Uterus (tissue), 3 donors: ENCODE measurements at regions not wholly inside any gene's neighbourhood (a gene's known extent, or its start where the extent isn't known, plus 50 kb on each side); places are given as distances from the start of the nearest gene placed in this dataset.

Experiments used
- DNase-seq, 2 donors: peaks; one replicate each; pipeline ENCODE4 v3.0.0-alpha.2; 2019 to 2020
- H3K27ac ChIP-seq, 2 donors: fragments of 200-600 bp; sonication (generic); 1 replicate in 1 of 2; 2 replicates in 1 of 2; pipeline ENCODE4 v1.5.1; 2016 to 2018
- H3K27me3 ChIP-seq, 2 donors: fragments of 200-600 bp; sonication (generic); one replicate each; pipeline ENCODE4 v1.5.1; 2018 to 2019; ENCODE audit warnings: control low read depth in 1 of 2
- H3K36me3 ChIP-seq, 2 donors: fragments of 200-600 bp; sonication (generic); one replicate each; pipeline ENCODE4 v1.5.1; 2019; ENCODE audit warnings: control low read depth in 1 of 2
- H3K4me1 ChIP-seq, 2 donors: fragments of 200-600 bp; sonication (generic); one replicate each; pipeline ENCODE4 v1.5.1; 2018 to 2019; ENCODE audit warnings: control low read depth in 1 of 2
- H3K4me3 ChIP-seq, 2 donors: fragments of 200-600 bp; sonication (generic); 1 replicate in 1 of 2; 2 replicates in 1 of 2; pipeline ENCODE4 v1.5.1; 2018 to 2019; ENCODE audit warnings: mild to moderate bottlenecking in 1 of 2
- H3K9me3 ChIP-seq, 2 donors: fragments of 200-600 bp; sonication (generic); one replicate each; pipeline ENCODE4 v1.5.1; 2019; ENCODE audit warnings: control low read depth in 1 of 2
- POLR2A ChIP-seq, 2 donors: fragments of 450-650 bp; IDR thresholded peaks; one replicate each; pipeline ENCODE4 v1.6.1; 2016; ENCODE audit warnings: antibody characterized with exemption in 2 of 2, mild to moderate bottlenecking in 1 of 2, moderate library complexity in 1 of 2
- intact Hi-C: fragments of 100-400 bp; cut with DNase I; formaldehyde crosslinking; loops from one replicate; pipeline ENCODE4 v1.15.1; 2023; ENCODE audit warnings: low total_unique reads
- TF ChIP-seq, protein P1 (sequence below), 4 experiments: fragments of 200-600 bp in 2 of 4; fragments of 450-650 bp in 2 of 4; sonication (generic) in 2 of 4; IDR thresholded peaks; one replicate each; pipeline ENCODE4 v1.5.1; 2016 to 2019; ENCODE audit warnings: antibody characterized with exemption in 4 of 4, mild to moderate bottlenecking in 2 of 4, moderate library complexity in 1 of 4
- donor health status: DM: yes; HTN: yes; CAD: no.

- no peaks in the 10 kb centered on the region for H3K36me3 ChIP-seq
- no peaks in the 10 kb centered on the region for H3K27me3 ChIP-seq
- no peak overlapping the region for H3K27ac ChIP-seq
- intact Hi-C loops, result no loop called here
- no peaks in the 10 kb centered on the region for H3K9me3 ChIP-seq
- no peak for DNase-seq
- H3K4me3 ChIP-seq, result no peak overlapping the region
- H3K4me1 ChIP-seq, result no peaks in the 10 kb centered on the region
- TF ChIP-seq, protein P1, sequence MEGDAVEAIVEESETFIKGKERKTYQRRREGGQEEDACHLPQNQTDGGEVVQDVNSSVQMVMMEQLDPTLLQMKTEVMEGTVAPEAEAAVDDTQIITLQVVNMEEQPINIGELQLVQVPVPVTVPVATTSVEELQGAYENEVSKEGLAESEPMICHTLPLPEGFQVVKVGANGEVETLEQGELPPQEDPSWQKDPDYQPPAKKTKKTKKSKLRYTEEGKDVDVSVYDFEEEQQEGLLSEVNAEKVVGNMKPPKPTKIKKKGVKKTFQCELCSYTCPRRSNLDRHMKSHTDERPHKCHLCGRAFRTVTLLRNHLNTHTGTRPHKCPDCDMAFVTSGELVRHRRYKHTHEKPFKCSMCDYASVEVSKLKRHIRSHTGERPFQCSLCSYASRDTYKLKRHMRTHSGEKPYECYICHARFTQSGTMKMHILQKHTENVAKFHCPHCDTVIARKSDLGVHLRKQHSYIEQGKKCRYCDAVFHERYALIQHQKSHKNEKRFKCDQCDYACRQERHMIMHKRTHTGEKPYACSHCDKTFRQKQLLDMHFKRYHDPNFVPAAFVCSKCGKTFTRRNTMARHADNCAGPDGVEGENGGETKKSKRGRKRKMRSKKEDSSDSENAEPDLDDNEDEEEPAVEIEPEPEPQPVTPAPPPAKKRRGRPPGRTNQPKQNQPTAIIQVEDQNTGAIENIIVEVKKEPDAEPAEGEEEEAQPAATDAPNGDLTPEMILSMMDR (IDR thresholded peaks at IDR 0.05), result no peak
These were observed 311.0 kb downstream of the HLX start for GRCh38 chr1:221190249-221190648.

DNA sequence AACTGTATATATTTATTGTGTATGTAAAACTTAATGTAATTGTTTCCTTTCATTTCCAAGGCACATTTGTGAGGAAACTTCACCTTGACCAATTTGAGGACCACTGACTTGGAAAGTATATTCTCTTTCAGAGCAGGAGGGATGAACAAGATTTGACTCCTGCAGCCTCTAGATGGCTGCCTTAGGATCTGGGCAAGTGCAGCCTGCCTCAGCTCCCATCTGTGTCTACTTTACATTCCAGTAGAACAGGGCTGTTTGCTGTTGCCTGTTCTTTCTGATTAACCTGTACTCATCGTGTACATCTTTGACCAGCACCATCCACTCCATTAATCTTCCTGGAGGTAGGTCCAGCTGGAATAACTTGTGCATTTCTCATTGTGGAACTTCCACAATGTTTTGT lies 312.8 kb downstream of the HLX start:
- no peaks in the 10 kb centered on the region for H3K4me1 ChIP-seq
- H3K27me3 ChIP-seq, result no peaks in the 10 kb centered on the region
- DNase-seq, result no peak
- no peak overlapping the region for H3K27ac ChIP-seq
- intact Hi-C loops, result no loop called here
- H3K36me3 ChIP-seq, result no peaks in the 10 kb centered on the region
- no peak for TF ChIP-seq POLR2A (IDR thresholded peaks at IDR 0.05)
- TF ChIP-seq, protein P1 (IDR thresholded peaks at IDR 0.05), result no peak
- no peak overlapping the region for H3K4me3 ChIP-seq
- no peaks in the 10 kb centered on the region for H3K9me3 ChIP-seq

GRCh38 chr1:221200464-221200863 lies 321.2 kb downstream of the HLX start:
- intact Hi-C loops, result loop anchor here (10.0 kb wide), 1 partner anchor 316 kb away; no protein-coding TSS in a partner anchor

DNA sequence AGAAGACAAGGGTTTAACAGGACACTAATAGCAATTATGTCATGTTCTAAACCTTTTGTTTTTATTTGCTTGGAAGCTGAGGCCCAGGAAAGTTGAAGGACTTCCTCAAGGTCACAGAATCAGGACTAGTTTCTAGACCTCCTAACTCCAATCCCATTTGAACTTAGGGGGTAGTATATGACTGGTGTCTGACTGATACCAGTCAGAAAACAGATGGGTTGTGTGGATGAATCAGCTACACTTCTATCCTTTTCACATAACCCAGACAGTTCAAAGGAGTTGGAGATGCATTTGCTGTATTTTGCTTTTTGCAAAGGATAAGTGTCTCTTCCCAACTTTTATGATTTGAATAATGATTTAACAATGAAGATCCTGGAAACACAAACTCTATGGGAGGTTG lies 322.5 kb downstream of the HLX start:
- TF ChIP-seq, protein P1 (IDR thresholded peaks at IDR 0.05), result no peak
- TF ChIP-seq POLR2A (IDR thresholded peaks at IDR 0.05), result no peak
- Histone ChIP-seq H3K4me3 (no peak overlapping the region), H3K36me3 (no peaks in the 10 kb centered on the region), H3K4me1 (no peaks in the 10 kb centered on the region), H3K27ac (no peak overlapping the region), H3K9me3 (no peaks in the 10 kb centered on the region), H3K27me3 (no peaks in the 10 kb centered on the region)
- DNase-seq, result no peak
- intact Hi-C loops, result loop anchor here (10.0 kb wide), 1 partner anchor 317 kb away; no protein-coding TSS in a partner anchor

More at GRCh38 chr1:221200464-221200863, 321.2 kb downstream of the HLX start:
- Histone ChIP-seq H3K4me1 (no peaks in the 10 kb centered on the region), H3K36me3 (no peaks in the 10 kb centered on the region), H3K9me3 (no peaks in the 10 kb centered on the region), H3K4me3 (no peak overlapping the region), H3K27me3 (no peaks in the 10 kb centered on the region), H3K27ac (no peak overlapping the region)
- no peak for TF ChIP-seq POLR2A (IDR thresholded peaks at IDR 0.05)
- TF ChIP-seq, protein P1 (IDR thresholded peaks at IDR 0.05), result no peak
- DNase-seq, result no peak

GRCh38 chr1:221203224-221204054 lies 324.2 kb downstream of the HLX start:
- intact Hi-C loops, result loop anchor here (10.0 kb wide), 1 partner anchor 319 kb away; no protein-coding TSS in a partner anchor
- Histone ChIP-seq H3K4me3 (no peak overlapping the region), H3K36me3 (no peaks in the 10 kb centered on the region), H3K4me1 (no peaks in the 10 kb centered on the region), H3K9me3 (no peaks in the 10 kb centered on the region), H3K27ac (no peak overlapping the region), H3K27me3 (no peaks in the 10 kb centered on the region)
- no peak for TF ChIP-seq POLR2A (IDR thresholded peaks at IDR 0.05)
- TF ChIP-seq, protein P1 (IDR thresholded peaks at IDR 0.05), result peak; percentile 60 to 69 (median 64)
- DNase-seq, result peak; percentile 63 to 66
